ENCODE measurements at regions not wholly inside any gene's neighbourhood (a gene's known extent, or its start where the extent isn't known, plus 50 kb on each side); places are given as distances from the start of the nearest gene placed in this dataset.

- no peaks in the 10 kb centered on the region for H3K27me3 ChIP-seq (ENCODE audit: control insufficient read depth, insufficient read depth, low read length)
- FAIRE-seq (no peak), DNase-seq (peak in 2 of 5 donors; percentile 3 to 9)
- H3K27ac ChIP-seq (ENCODE audit: low read depth in 2 of 2, low read length in 2 of 2) = no peak overlapping the region
- H3K9me3 ChIP-seq (ENCODE audit: control insufficient read depth in 2 of 3, insufficient read depth in 1 of 3, low read length in 3 of 3) = no peaks in the 10 kb centered on the region
- H3K4me1 ChIP-seq (ENCODE audit: control insufficient read depth in 2 of 3, insufficient read depth in 2 of 3, low read depth in 1 of 3, low read length in 3 of 3) = no peaks in the 10 kb centered on the region
- no peak overlapping the region for H3K4me3 ChIP-seq (ENCODE audit: low read length in 3 of 3)
- intact Hi-C loops (cut with DNase I) = no loop called here
- TF ChIP-seq CTCF (IDR thresholded peaks at IDR 0.05; ENCODE audit: borderline replicate concordance, extremely low read depth, insufficient read depth) = no peak
- no peaks in the 10 kb centered on the region for H3K36me3 ChIP-seq (ENCODE audit: control insufficient read depth in 2 of 3, insufficient read depth in 3 of 3, low read length in 3 of 3)
- H3K9ac ChIP-seq (ENCODE audit: low read length in 3 of 3) = no peak overlapping the region
These were observed 665.1 kb downstream of the CCSER2 start for GRCh38 chr10:84993251-84994035.

GRCh38 chr10:84994722-84995121, 666.3 kb downstream of the CCSER2 start:
- no peak for TF ChIP-seq CTCF (IDR thresholded peaks at IDR 0.05; ENCODE audit: borderline replicate concordance, extremely low read depth, insufficient read depth)
- intact Hi-C loops (cut with DNase I) = no loop called here
- FAIRE-seq (no peak), DNase-seq (peak in 1 of 5 donors; percentile 19)
- no peaks in the 10 kb centered on the region for H3K27me3 ChIP-seq (ENCODE audit: control insufficient read depth, insufficient read depth, low read length)
- no peak overlapping the region for H3K27ac ChIP-seq (ENCODE audit: low read depth in 2 of 2, low read length in 2 of 2)
- H3K4me3 ChIP-seq (ENCODE audit: low read length in 3 of 3) = no peak overlapping the region
- no peak overlapping the region for H3K9ac ChIP-seq (ENCODE audit: low read length in 3 of 3)
- no peaks in the 10 kb centered on the region for H3K36me3 ChIP-seq (ENCODE audit: control insufficient read depth in 2 of 3, insufficient read depth in 3 of 3, low read length in 3 of 3)
- no peaks in the 10 kb centered on the region for H3K4me1 ChIP-seq (ENCODE audit: control insufficient read depth in 2 of 3, insufficient read depth in 2 of 3, low read depth in 1 of 3, low read length in 3 of 3)
- H3K9me3 ChIP-seq (ENCODE audit: control insufficient read depth in 2 of 3, insufficient read depth in 1 of 3, low read length in 3 of 3) = no peaks in the 10 kb centered on the region

- FAIRE-seq = no peak
These were observed 668.2 kb downstream of the CCSER2 start for GRCh38 chr10:84996580-84996979.

More at GRCh38 chr10:84996580-84996979, 668.2 kb downstream of the CCSER2 start:
- Histone ChIP-seq H3K27me3 (ENCODE audit: control insufficient read depth, insufficient read depth, low read length) (no peaks in the 10 kb centered on the region), H3K9ac (ENCODE audit: low read length in 3 of 3) (no peak overlapping the region), H3K27ac (ENCODE audit: low read depth in 2 of 2, low read length in 2 of 2) (no peak overlapping the region), H3K4me3 (ENCODE audit: low read length in 3 of 3) (no peak overlapping the region), H3K9me3 (ENCODE audit: control insufficient read depth in 2 of 3, insufficient read depth in 1 of 3, low read length in 3 of 3) (no peaks in the 10 kb centered on the region), H3K4me1 (ENCODE audit: control insufficient read depth in 2 of 3, insufficient read depth in 2 of 3, low read depth in 1 of 3, low read length in 3 of 3) (no peaks in the 10 kb centered on the region), H3K36me3 (ENCODE audit: control insufficient read depth in 2 of 3, insufficient read depth in 3 of 3, low read length in 3 of 3) (no peaks in the 10 kb centered on the region)
- intact Hi-C loops (cut with DNase I) = no loop called here
- peak in 1 of 5 donors; percentile 29 for DNase-seq
- no peak for TF ChIP-seq CTCF (IDR thresholded peaks at IDR 0.05; ENCODE audit: borderline replicate concordance, extremely low read depth, insufficient read depth)

Measured in kidney (tissue), 13 donors.